Glomerular visceral epithelial cell (primary cell): ENCODE measurements at regions not wholly inside any gene's neighbourhood (a gene's known extent, or its start where the extent isn't known, plus 50 kb on each side); places are given as distances from the start of the nearest gene placed in this dataset.

ENCODE experiments used
- DNase-seq: peaks from one replicate; pipeline ENCODE4 v3.0.0-alpha.2; 2016; ENCODE audit errors: extremely low spot score

- DNase-seq = no peak
Observed at GRCh38 chr20:63057171-63058117, 50.7 kb upstream of the BHLHE23 start.

- DNase-seq = peak; percentile 24
Observed at GRCh38 chr20:63056236-63057170, 49.7 kb upstream of the BHLHE23 start.
